ENCODE measurements at regions not wholly inside any gene's neighbourhood (a gene's known extent, or its start where the extent isn't known, plus 50 kb on each side); places are given as distances from the start of the nearest gene placed in this dataset.

DNA sequence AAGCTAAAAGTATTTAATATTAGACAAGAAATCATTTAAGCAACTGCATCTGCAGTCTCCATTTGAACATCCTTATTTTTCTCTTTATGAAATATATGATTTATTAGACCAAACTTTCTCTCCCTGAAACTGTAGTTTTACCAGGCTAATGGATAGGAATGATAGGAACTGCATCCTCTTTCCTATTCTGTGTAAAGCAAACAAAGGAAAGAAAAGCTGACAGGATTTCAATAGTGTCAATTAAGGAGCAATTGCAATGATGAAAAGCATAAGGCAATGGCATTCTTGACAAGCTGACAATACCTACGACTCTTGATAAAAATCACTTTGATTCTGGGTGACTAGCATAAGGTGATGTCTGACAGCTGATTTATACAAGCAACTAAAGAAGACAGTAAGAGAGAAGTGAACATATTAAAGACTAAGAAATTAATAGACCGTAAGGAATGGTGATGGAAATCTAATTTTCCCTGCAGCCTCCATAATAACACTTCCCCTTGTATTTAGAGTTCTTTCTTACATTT is 502.5 kb downstream of the TECRL start:
- Mint-ChIP-seq H3K9me3 (no peaks in the 10 kb centered on the region), H3K4me3 (no peak overlapping the region), H3K36me3 (no peaks in the 10 kb centered on the region), H3K27me3 (ENCODE audit: low read depth) (no peaks in the 10 kb centered on the region), H3K27ac (no peak overlapping the region), H3K4me1 (no peaks in the 10 kb centered on the region)
- TF ChIP-seq, protein P1, sequence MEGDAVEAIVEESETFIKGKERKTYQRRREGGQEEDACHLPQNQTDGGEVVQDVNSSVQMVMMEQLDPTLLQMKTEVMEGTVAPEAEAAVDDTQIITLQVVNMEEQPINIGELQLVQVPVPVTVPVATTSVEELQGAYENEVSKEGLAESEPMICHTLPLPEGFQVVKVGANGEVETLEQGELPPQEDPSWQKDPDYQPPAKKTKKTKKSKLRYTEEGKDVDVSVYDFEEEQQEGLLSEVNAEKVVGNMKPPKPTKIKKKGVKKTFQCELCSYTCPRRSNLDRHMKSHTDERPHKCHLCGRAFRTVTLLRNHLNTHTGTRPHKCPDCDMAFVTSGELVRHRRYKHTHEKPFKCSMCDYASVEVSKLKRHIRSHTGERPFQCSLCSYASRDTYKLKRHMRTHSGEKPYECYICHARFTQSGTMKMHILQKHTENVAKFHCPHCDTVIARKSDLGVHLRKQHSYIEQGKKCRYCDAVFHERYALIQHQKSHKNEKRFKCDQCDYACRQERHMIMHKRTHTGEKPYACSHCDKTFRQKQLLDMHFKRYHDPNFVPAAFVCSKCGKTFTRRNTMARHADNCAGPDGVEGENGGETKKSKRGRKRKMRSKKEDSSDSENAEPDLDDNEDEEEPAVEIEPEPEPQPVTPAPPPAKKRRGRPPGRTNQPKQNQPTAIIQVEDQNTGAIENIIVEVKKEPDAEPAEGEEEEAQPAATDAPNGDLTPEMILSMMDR (IDR thresholded peaks at IDR 0.05; ENCODE audit: unreplicated experiment) = no peak
- DNase-seq (ENCODE audit: low spot score in 2 of 2, unreplicated experiment in 2 of 2) = no peak

- Mint-ChIP-seq H3K36me3 (no peaks in the 10 kb centered on the region), H3K9me3 (no peaks in the 10 kb centered on the region), H3K27ac (no peak overlapping the region), H3K27me3 (ENCODE audit: low read depth) (no peaks in the 10 kb centered on the region), H3K4me1 (no peaks in the 10 kb centered on the region), H3K4me3 (no peak overlapping the region)
- DNase-seq (ENCODE audit: low spot score in 2 of 2, unreplicated experiment in 2 of 2) = no peak
- TF ChIP-seq, protein P1 (IDR thresholded peaks at IDR 0.05; ENCODE audit: unreplicated experiment) = no peak
Observed at GRCh38 chr4:63904201-63904600, 505.0 kb downstream of the TECRL start.

DNA sequence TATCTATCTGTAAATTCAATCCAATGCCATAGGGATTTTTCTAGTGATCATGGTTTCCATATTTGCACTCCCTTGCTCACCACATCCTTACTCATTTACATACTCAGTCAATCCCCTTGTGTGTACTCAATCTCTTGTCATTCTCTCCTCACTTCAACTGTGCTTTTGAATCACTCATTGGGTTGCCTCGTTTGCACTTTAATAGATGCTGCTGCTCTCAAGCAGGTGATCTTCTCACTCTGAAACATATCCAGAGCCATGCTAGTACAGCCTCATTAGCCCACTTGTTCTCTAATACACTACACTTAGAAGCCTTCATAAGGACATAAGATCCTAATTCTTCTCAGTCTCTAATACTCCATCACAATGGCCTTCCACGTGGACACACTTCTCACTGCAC is 507.9 kb downstream of the TECRL start:
- no peaks in the 10 kb centered on the region for H3K36me3 Mint-ChIP-seq
- TF ChIP-seq, protein P1 (IDR thresholded peaks at IDR 0.05; ENCODE audit: unreplicated experiment) = no peak
- no peak overlapping the region for H3K27ac Mint-ChIP-seq
- H3K4me3 Mint-ChIP-seq = no peak overlapping the region
- H3K27me3 Mint-ChIP-seq (ENCODE audit: low read depth) = no peaks in the 10 kb centered on the region
- H3K9me3 Mint-ChIP-seq = no peaks in the 10 kb centered on the region
- no peaks in the 10 kb centered on the region for H3K4me1 Mint-ChIP-seq
- no peak for DNase-seq (ENCODE audit: low spot score in 2 of 2, unreplicated experiment in 2 of 2)

DNA sequence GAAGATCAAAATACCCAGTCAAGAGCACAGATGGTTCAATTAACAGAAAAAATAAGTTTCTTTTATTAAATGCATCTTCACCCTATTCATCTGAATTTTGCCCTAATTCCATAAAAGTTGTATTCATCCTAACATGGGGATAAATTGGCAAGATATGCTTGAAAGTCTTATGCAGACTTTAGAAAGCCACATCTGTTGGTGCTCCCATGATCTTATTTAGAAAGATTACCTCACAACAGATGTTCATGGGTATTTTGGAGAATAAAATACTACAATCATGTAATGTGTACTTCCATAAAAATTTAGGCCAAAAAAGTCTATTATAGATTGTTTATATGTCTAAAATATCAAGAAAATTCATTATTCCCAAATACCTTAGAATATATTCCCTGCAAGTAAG is 510.3 kb downstream of the TECRL start:
- TF ChIP-seq, protein P1 (IDR thresholded peaks at IDR 0.05; ENCODE audit: unreplicated experiment) = no peak
- no peak overlapping the region for H3K27ac Mint-ChIP-seq
- no peak overlapping the region for H3K4me3 Mint-ChIP-seq
- H3K27me3 Mint-ChIP-seq (ENCODE audit: low read depth) = peaks cover 1% of the 10 kb centered on the region
- no peaks in the 10 kb centered on the region for H3K9me3 Mint-ChIP-seq
- no peaks in the 10 kb centered on the region for H3K4me1 Mint-ChIP-seq
- no peak for DNase-seq (ENCODE audit: low spot score in 2 of 2, unreplicated experiment in 2 of 2)
- no peaks in the 10 kb centered on the region for H3K36me3 Mint-ChIP-seq

GRCh38 chr4:63894161-63894560 is 515.1 kb downstream of the TECRL start:
- Mint-ChIP-seq H3K27ac (no peak overlapping the region), H3K27me3 (ENCODE audit: low read depth) (peaks cover 1% of the 10 kb centered on the region), H3K9me3 (no peaks in the 10 kb centered on the region)

More at GRCh38 chr4:63894161-63894560, 515.1 kb downstream of the TECRL start:
- no peak overlapping the region for H3K4me3 Mint-ChIP-seq
- no peaks in the 10 kb centered on the region for H3K36me3 Mint-ChIP-seq
- DNase-seq (ENCODE audit: low spot score in 2 of 2, unreplicated experiment in 2 of 2) = no peak
- no peaks in the 10 kb centered on the region for H3K4me1 Mint-ChIP-seq
- TF ChIP-seq, protein P1 (IDR thresholded peaks at IDR 0.05; ENCODE audit: unreplicated experiment) = no peak

All from mesothelial cell of epicardium (in vitro differentiated cells).